Bronchial epithelial cell (primary cell): ENCODE measurements at regions not wholly inside any gene's neighbourhood (a gene's known extent, or its start where the extent isn't known, plus 50 kb on each side); places are given as distances from the start of the nearest gene placed in this dataset.
A peak's percentile ranks its signal among the peaks of the same experiment; 100 is the strongest.

Experiments
- DNase-seq: peaks from one replicate; pipeline ENCODE4 v3.0.0-alpha.2; 2010; ENCODE audit warnings: low read depth
- FAIRE-seq: peaks from 2 replicates; lab custom pipeline; 2011; peaks lifted over from hg19 to GRCh38; lab: Jason Lieb, UNC
- H3K27me3 ChIP-seq: 2 replicates; pipeline ENCODE4 v1.5.1; 2011; ENCODE audit warnings: low read length; ENCODE audit not compliant: control insufficient read depth, insufficient read depth
- H3K36me3 ChIP-seq: 2 replicates; pipeline ENCODE4 v1.5.1; 2011; ENCODE audit warnings: low read length; ENCODE audit not compliant: control insufficient read depth, insufficient read depth
- H3K4me3 ChIP-seq: 2 replicates; pipeline ENCODE4 v1.5.1; 2011; ENCODE audit warnings: mild to moderate bottlenecking, low read depth, low read length, control low read depth
- CTCF ChIP-seq: IDR thresholded peaks from 2 replicates; pipeline ENCODE4 v1.5.1; 2011; ENCODE audit warnings: mild to moderate bottlenecking, moderate library complexity, low read length, control low read depth, inconsistent platforms; ENCODE audit not compliant: insufficient read depth, severe bottlenecking

DNA sequence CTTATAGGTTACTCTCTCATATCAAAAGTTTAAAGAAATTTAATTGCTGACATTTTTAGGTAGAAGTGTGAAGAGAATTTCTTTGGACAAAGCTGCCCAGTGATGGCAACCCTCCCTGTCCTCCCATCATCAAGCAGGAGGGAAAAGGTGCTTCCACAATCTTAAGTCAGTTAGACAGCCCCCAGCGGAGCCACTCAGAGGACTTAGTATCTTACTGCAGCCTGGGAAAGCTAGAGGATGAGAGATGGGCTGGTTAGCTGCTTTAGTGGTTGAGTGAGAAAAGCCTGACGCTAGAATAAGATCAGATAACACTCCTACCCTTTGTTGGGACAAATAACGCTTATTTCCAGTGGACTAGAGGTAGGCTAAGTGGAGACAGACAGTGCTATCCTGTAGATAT, 227.1 kb downstream of the RFPL4B start:
- FAIRE-seq: no peak
- no peak for DNase-seq
- Histone ChIP-seq H3K36me3 (no peaks in the 10 kb centered on the region), H3K4me3 (no peak overlapping the region), H3K27me3 (peaks cover 2% of the 10 kb centered on the region)
- no peak for TF ChIP-seq CTCF

DNA sequence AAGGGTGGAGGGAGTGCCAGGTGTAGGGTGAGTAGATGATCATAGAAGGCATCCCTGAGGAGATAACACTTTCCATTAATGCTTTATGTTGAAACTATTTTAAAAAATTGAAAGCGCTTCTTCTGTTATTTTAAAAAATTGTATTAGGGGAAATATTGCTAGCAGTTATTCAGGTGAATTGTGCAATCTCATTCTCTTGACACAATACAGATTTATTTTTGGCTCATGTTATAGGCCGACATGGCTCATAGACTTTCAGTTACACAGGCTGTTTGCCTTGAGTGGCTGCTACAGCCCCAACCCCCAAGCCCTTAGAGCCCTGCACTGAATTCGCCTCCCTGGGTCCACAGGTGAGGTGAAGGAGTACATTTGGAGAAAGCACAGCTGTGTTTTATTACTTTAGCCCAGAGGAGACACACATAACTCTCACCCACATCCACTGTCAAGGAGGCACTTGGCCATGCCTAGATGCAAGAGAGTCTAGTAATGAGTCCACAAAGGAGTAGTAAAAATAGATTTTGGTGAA, 228.2 kb downstream of the RFPL4B start:
- FAIRE-seq: no peak
- no peak for DNase-seq
- no peak for TF ChIP-seq CTCF
- peaks cover 2% of the 10 kb centered on the region for H3K27me3 ChIP-seq
- H3K36me3 ChIP-seq: no peaks in the 10 kb centered on the region
- no peak overlapping the region for H3K4me3 ChIP-seq

- DNase-seq (no peak), FAIRE-seq (no peak)
- peaks cover 2% of the 10 kb centered on the region for H3K27me3 ChIP-seq
- no peaks in the 10 kb centered on the region for H3K36me3 ChIP-seq
- no peak overlapping the region for H3K4me3 ChIP-seq
- no peak for TF ChIP-seq CTCF
Observed at GRCh38 chr6:112576423-112576822, 229.3 kb downstream of the RFPL4B start.

DNA sequence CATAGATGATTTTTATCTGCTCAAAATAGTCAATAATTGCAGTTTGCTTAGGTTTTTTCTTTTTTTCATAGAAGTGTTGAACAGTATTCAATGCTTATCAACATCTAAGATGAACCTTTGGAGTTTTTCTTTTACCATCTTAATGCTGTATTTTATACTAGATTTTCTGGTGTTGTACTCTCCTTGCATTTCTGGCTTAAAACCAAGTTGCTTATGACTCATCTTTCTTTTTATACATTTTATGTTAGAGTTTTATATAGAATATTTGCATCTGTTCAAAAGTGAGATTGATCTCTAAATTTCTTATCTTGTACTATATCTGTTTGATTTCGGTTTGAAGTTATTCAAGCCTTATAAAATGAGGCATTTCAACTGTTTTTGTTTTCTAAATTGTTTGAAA, 232.5 kb downstream of the RFPL4B start:
- FAIRE-seq: no peak
- DNase-seq: peak; percentile 21
- Histone ChIP-seq H3K36me3 (no peaks in the 10 kb centered on the region), H3K4me3 (no peak overlapping the region), H3K27me3 (no peaks in the 10 kb centered on the region)
- no peak for TF ChIP-seq CTCF

- TF ChIP-seq CTCF: no peak
- FAIRE-seq: no peak
Observed at GRCh38 chr6:112581015-112581414, 233.9 kb downstream of the RFPL4B start.

DNA sequence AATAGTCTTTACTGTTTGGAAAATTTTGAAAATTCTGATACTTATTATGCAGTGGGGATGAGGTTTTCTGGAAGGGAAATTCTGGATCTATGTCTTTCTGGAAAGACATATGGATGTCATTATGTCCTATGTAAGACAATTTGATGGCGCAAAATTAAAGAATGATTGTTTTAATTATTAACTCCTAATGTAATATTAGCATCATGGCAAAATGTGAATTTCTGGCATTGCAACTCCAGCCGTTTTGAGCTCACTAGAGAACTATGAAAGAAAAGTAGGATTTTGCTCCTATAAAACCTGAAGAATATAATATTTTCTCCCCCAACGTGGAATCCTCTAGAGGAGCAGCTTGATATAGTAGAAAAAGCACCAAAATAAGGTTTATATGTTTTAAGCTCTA, 243.2 kb downstream of the RFPL4B start:
- DNase-seq: no peak
- Histone ChIP-seq H3K36me3 (no peaks in the 10 kb centered on the region), H3K27me3 (no peaks in the 10 kb centered on the region), H3K4me3 (no peak overlapping the region)
- no peak for TF ChIP-seq CTCF
- no peak for FAIRE-seq

More at GRCh38 chr6:112581015-112581414, 233.9 kb downstream of the RFPL4B start:
- Histone ChIP-seq H3K4me3 (no peak overlapping the region), H3K36me3 (no peaks in the 10 kb centered on the region), H3K27me3 (no peaks in the 10 kb centered on the region)
- no peak for DNase-seq
